SK-N-SH treated with all-trans-retinoic acid at 6 μM for 48 hours (cell line): ENCODE measurements at regions not wholly inside any gene's neighbourhood (a gene's known extent, or its start where the extent isn't known, plus 50 kb on each side); places are given as distances from the start of the nearest gene placed in this dataset.

Experiments used
- ATAC-seq: fragments of 200-7000 bp; cut with Tn5 transposase; 3 replicates; pipeline ENCODE4 v1.9.1; 2020; ENCODE audit warnings: mild to moderate bottlenecking, moderate library complexity
- ARNTL ChIP-seq: fragments of 450-650 bp; formaldehyde crosslinking; IDR thresholded peaks from 2 replicates; pipeline ENCODE4 v1.5.0; 2020; ENCODE audit warnings: low read depth, mild to moderate bottlenecking, moderate library complexity, borderline replicate concordance
- BACH2 ChIP-seq: fragments of 250-450 bp; sonication (Bioruptor Pico); IDR thresholded peaks from 2 replicates; pipeline ENCODE4 v1.9.0; 2021; ENCODE audit warnings: mild to moderate bottlenecking, borderline replicate concordance
- CREB5 ChIP-seq: fragments of 250-450 bp; sonication (Bioruptor Pico); IDR thresholded peaks from 2 replicates; pipeline ENCODE4 v1.5.1; 2020; ENCODE audit warnings: low read depth, mild to moderate bottlenecking, moderate library complexity
- CSDC2 ChIP-seq: fragments of 250-450 bp; sonication (Bioruptor Pico); IDR thresholded peaks from 2 replicates; pipeline ENCODE4 v1.5.0; 2020; ENCODE audit warnings: mild to moderate bottlenecking, moderate library complexity
- CSRNP3 ChIP-seq: fragments of 250-450 bp; sonication (Bioruptor Pico); IDR thresholded peaks from 2 replicates; pipeline ENCODE4 v1.5.1; 2021; ENCODE audit warnings: mild to moderate bottlenecking, moderate library complexity
- ESRRG ChIP-seq: fragments of 250-450 bp; sonication (Bioruptor Pico); IDR thresholded peaks from 2 replicates; pipeline ENCODE4 v1.6.1; 2021; ENCODE audit warnings: mild to moderate bottlenecking
- GLIS3 ChIP-seq: fragments of 250-450 bp; sonication (Bioruptor Pico); IDR thresholded peaks from 2 replicates; pipeline ENCODE4 v1.5.0; 2020; ENCODE audit warnings: mild to moderate bottlenecking, moderate library complexity
- ISL1 ChIP-seq: fragments of 250-450 bp; sonication (Bioruptor Pico); IDR thresholded peaks from 2 replicates; pipeline ENCODE4 v2.1.2; 2022; ENCODE audit warnings: mild to moderate bottlenecking, moderate library complexity
- OSR1 ChIP-seq: fragments of 250-450 bp; sonication (Bioruptor Pico); IDR thresholded peaks from 2 replicates; pipeline ENCODE4 v1.8.0; 2022; ENCODE audit warnings: moderate library complexity, mild to moderate bottlenecking, inconsistent platforms
- POU6F1 ChIP-seq: fragments of 250-450 bp; sonication (Bioruptor Pico); IDR thresholded peaks from 2 replicates; pipeline ENCODE4 v1.8.0; 2021; ENCODE audit warnings: low read depth, mild to moderate bottlenecking, moderate library complexity, borderline replicate concordance
- PPARA ChIP-seq: fragments of 250-450 bp; sonication (Bioruptor Pico); IDR thresholded peaks from 2 replicates; pipeline ENCODE4 v1.5.0; 2020; ENCODE audit warnings: mild to moderate bottlenecking, borderline replicate concordance
- RARB ChIP-seq: fragments of 250-450 bp; sonication (Bioruptor Pico); IDR thresholded peaks from 2 replicates; pipeline ENCODE4 v1.8.0; 2021; ENCODE audit warnings: mild to moderate bottlenecking, moderate library complexity
- SNAI2 ChIP-seq: fragments of 250-450 bp; sonication (Bioruptor Pico); IDR thresholded peaks from 2 replicates; pipeline ENCODE4 v1.5.0; 2020; ENCODE audit warnings: mild to moderate bottlenecking, moderate library complexity
- TCF4 ChIP-seq: fragments of 250-450 bp; sonication (Bioruptor Pico); IDR thresholded peaks from 2 replicates; pipeline ENCODE4 v1.8.0; 2021; ENCODE audit warnings: mild to moderate bottlenecking, moderate library complexity, borderline replicate concordance
- TOX ChIP-seq: fragments of 250-450 bp; sonication (Bioruptor Pico); IDR thresholded peaks from 2 replicates; pipeline ENCODE4 v1.8.0; 2021; ENCODE audit warnings: mild to moderate bottlenecking, moderate library complexity, borderline replicate concordance
- TSHZ2 ChIP-seq: fragments of 250-450 bp; sonication (Bioruptor Pico); IDR thresholded peaks from 2 replicates; pipeline ENCODE4 v1.5.0; 2020; ENCODE audit warnings: mild to moderate bottlenecking, moderate library complexity
- ZC3H10 ChIP-seq: fragments of 250-450 bp; sonication (Bioruptor Pico); IDR thresholded peaks from 2 replicates; pipeline ENCODE4 v1.5.1; 2021; ENCODE audit warnings: mild to moderate bottlenecking, moderate library complexity
- ZFP3 ChIP-seq: fragments of 250-450 bp; sonication (Bioruptor Pico); IDR thresholded peaks from 2 replicates; pipeline ENCODE4 v1.5.0; 2020; ENCODE audit warnings: mild to moderate bottlenecking, moderate library complexity
- ZFP30 ChIP-seq: fragments of 450-650 bp; formaldehyde crosslinking; IDR thresholded peaks from 2 replicates; pipeline ENCODE4 v1.5.0; 2022; ENCODE audit warnings: mild to moderate bottlenecking, moderate library complexity
- ZNF565 ChIP-seq: fragments of 450-650 bp; formaldehyde crosslinking; conservative IDR thresholded peaks from 2 replicates; pipeline ENCODE4 v1.5.0; 2020; ENCODE audit warnings: low read depth, mild to moderate bottlenecking, moderate library complexity
- ZNF8 ChIP-seq: fragments of 450-650 bp; formaldehyde crosslinking; IDR thresholded peaks from 2 replicates; pipeline ENCODE4 v1.5.0; 2020; ENCODE audit warnings: mild to moderate bottlenecking, moderate library complexity

- TF ChIP-seq POU6F1 (CRISPR knock-in tag): no peak
Measured at GRCh38 chr10:130497056-130498010, 361.1 kb downstream of the GLRX3 start (continued).

- TF ChIP-seq ZNF565 (CRISPR knock-in tag) (no peak), ZC3H10 (CRISPR knock-in tag) (no peak), GLIS3 (no peak), OSR1 (CRISPR knock-in tag) (no peak), ISL1 (CRISPR knock-in tag) (no peak), TSHZ2 (CRISPR knock-in tag) (no peak), ZNF8 (CRISPR knock-in tag) (no peak), ZFP3 (CRISPR knock-in tag) (no peak), RARB (CRISPR knock-in tag) (no peak), ZFP30 (CRISPR knock-in tag) (no peak), ESRRG (CRISPR knock-in tag) (no peak), TOX (CRISPR knock-in tag) (no peak), CSDC2 (CRISPR knock-in tag) (no peak), SNAI2 (no peak), BACH2 (CRISPR knock-in tag) (no peak), CSRNP3 (no peak), PPARA (CRISPR knock-in tag) (no peak), ARNTL (CRISPR knock-in tag) (no peak), CREB5 (CRISPR knock-in tag) (no peak), POU6F1 (CRISPR knock-in tag) (no peak)
- ATAC-seq: no peak
Measured at GRCh38 chr10:130498042-130498441, 361.9 kb downstream of the GLRX3 start.

GRCh38 chr10:130498934-130499333 is 362.7 kb downstream of the GLRX3 start:
- ATAC-seq: no peak
- TF ChIP-seq ZFP30 (CRISPR knock-in tag) (no peak), ZFP3 (CRISPR knock-in tag) (no peak), TCF4 (CRISPR knock-in tag) (no peak), SNAI2 (no peak), PPARA (CRISPR knock-in tag) (no peak), TSHZ2 (CRISPR knock-in tag) (no peak), OSR1 (CRISPR knock-in tag) (no peak), GLIS3 (no peak), ZNF8 (CRISPR knock-in tag) (no peak), ARNTL (CRISPR knock-in tag) (no peak), ZNF565 (CRISPR knock-in tag) (no peak)
